Cardiac muscle cell (in vitro differentiated cells and primary cell): ENCODE measurements at regions not wholly inside any gene's neighbourhood (a gene's known extent, or its start where the extent isn't known, plus 50 kb on each side); places are given as distances from the start of the nearest gene placed in this dataset.
"Not testable (repeated sequence)": the region's sequence is repeated elsewhere in the genome, so short reads cannot be mapped to it uniquely, and the experiment has no call there.

Source experiments
- DNase-seq, 2 donors: peaks; one replicate each; pipeline versions ENCODE4 v3.0.0 to v3.0.0-alpha.2; 2010 to 2017; ENCODE audit warnings: low read depth in 1 of 2, low spot score in 1 of 2
- H3K27ac ChIP-seq: fragments of 200-600 bp; sonication (generic); 2 replicates; pipeline ENCODE4 v1.5.1; 2016
- H3K27me3 ChIP-seq: fragments of 200-600 bp; sonication (generic); 2 replicates; pipeline ENCODE4 v1.6.0; 2016; ENCODE audit warnings: control low read depth
- H3K36me3 ChIP-seq: fragments of 200-600 bp; sonication (generic); 2 replicates; pipeline ENCODE4 v1.5.1; 2016; ENCODE audit warnings: control low read depth
- H3K4me1 ChIP-seq: fragments of 200-600 bp; sonication (generic); 2 replicates; pipeline ENCODE4 v1.8.1; 2017; ENCODE audit warnings: low read depth, mild to moderate bottlenecking, mixed run types
- H3K4me3 ChIP-seq: fragments of 200-600 bp; sonication (generic); 2 replicates; pipeline ENCODE4 v1.5.1; 2016; ENCODE audit warnings: mild to moderate bottlenecking
- H3K9me3 ChIP-seq: fragments of 200-600 bp; sonication (generic); 2 replicates; pipeline ENCODE4 v1.5.1; 2017; ENCODE audit warnings: low read depth, mild to moderate bottlenecking, control low read depth
- CTCF ChIP-seq: IDR thresholded peaks from 2 replicates; pipeline ENCODE4 v1.5.1; 2012; ENCODE audit warnings: low read depth, mild to moderate bottlenecking, low read length

- Histone ChIP-seq H3K9me3 (no peaks in the 10 kb centered on the region), H3K27me3 (no peaks in the 10 kb centered on the region), H3K4me3 (no peak overlapping the region), H3K27ac (no peak overlapping the region), H3K36me3 (no peaks in the 10 kb centered on the region), H3K4me1 (no peaks in the 10 kb centered on the region)
- DNase-seq, result no peak
- no peak for TF ChIP-seq CTCF
These were observed 362.4 kb upstream of the HTR2C start for GRCh38 chrX:114221445-114221844.

- no peaks in the 10 kb centered on the region for H3K9me3 ChIP-seq
- no peak for TF ChIP-seq CTCF
- H3K27me3 ChIP-seq, result no peaks in the 10 kb centered on the region
- no peak for DNase-seq
- no peaks in the 10 kb centered on the region for H3K4me1 ChIP-seq
- no peaks in the 10 kb centered on the region for H3K36me3 ChIP-seq
- H3K4me3 ChIP-seq, result no peak overlapping the region
- H3K27ac ChIP-seq, result no peak overlapping the region
These were observed 373.0 kb upstream of the HTR2C start for GRCh38 chrX:114210879-114211278.

GRCh38 chrX:114201622-114202021 lies 382.3 kb upstream of the HTR2C start:
- Histone ChIP-seq H3K9me3 (no peaks in the 10 kb centered on the region), H3K27ac (no peak overlapping the region), H3K4me1 (no peaks in the 10 kb centered on the region), H3K27me3 (no peaks in the 10 kb centered on the region), H3K4me3 (no peak overlapping the region), H3K36me3 (no peaks in the 10 kb centered on the region)
- TF ChIP-seq CTCF, result no peak
- DNase-seq, result no peak

- TF ChIP-seq CTCF, result no peak
These were observed 402.7 kb upstream of the HTR2C start for GRCh38 chrX:114181195-114181594.

GRCh38 chrX:114178126-114178525 lies 405.8 kb upstream of the HTR2C start:
- DNase-seq, result no peak
- no peak for TF ChIP-seq CTCF
- Histone ChIP-seq H3K27me3 (no peaks in the 10 kb centered on the region), H3K4me3 (no peak overlapping the region), H3K27ac (no peak overlapping the region), H3K4me1 (no peaks in the 10 kb centered on the region), H3K9me3 (no peaks in the 10 kb centered on the region), H3K36me3 (no peaks in the 10 kb centered on the region)

More at GRCh38 chrX:114181195-114181594, 402.7 kb upstream of the HTR2C start:
- H3K36me3 ChIP-seq, result no peaks in the 10 kb centered on the region
- H3K27me3 ChIP-seq, result no peaks in the 10 kb centered on the region
- no peak overlapping the region for H3K27ac ChIP-seq
- no peaks in the 10 kb centered on the region for H3K9me3 ChIP-seq
- H3K4me1 ChIP-seq, result no peaks in the 10 kb centered on the region
- no peak overlapping the region for H3K4me3 ChIP-seq
- no peak for DNase-seq

- not testable (repeated sequence) for H3K4me3 ChIP-seq, H3K27ac ChIP-seq, DNase-seq, H3K9me3 ChIP-seq, H3K36me3 ChIP-seq, H3K4me1 ChIP-seq, H3K27me3 ChIP-seq
These were observed 416.6 kb upstream of the HTR2C start for GRCh38 chrX:114167276-114167675.
